ENCODE measurements at regions not wholly inside any gene's neighbourhood (a gene's known extent, or its start where the extent isn't known, plus 50 kb on each side); places are given as distances from the start of the nearest gene placed in this dataset.

- no peak for TF ChIP-seq POLR2AphosphoS5 (IDR thresholded peaks at IDR 0.05; ENCODE audit: control insufficient read depth, insufficient read depth, low read depth, low read length)
- TF ChIP-seq CTCF (IDR thresholded peaks at IDR 0.05 in 2 of 3, conservative IDR thresholded peaks at IDR 0.05 in 1 of 3; ENCODE audit: insufficient read depth in 2 of 3, low read depth in 1 of 3, low read length in 3 of 3): no peak
- no peak for TF ChIP-seq ZKSCAN3 (CRISPR knock-in tag; IDR thresholded peaks at IDR 0.05)
- no peak for TF ChIP-seq TAF1 (IDR thresholded peaks at IDR 0.05; ENCODE audit: control insufficient read depth, extremely low read depth, insufficient read depth, low read length, severe bottlenecking)
- no peak for TF ChIP-seq BCLAF1 (IDR thresholded peaks at IDR 0.05; ENCODE audit: borderline replicate concordance in 1 of 2, control insufficient read depth in 1 of 2, low read depth in 2 of 2, low read length in 1 of 2)
- TF ChIP-seq ZNF785 (CRISPR knock-in tag; IDR thresholded peaks at IDR 0.05): no peak
- no peak for TF ChIP-seq HMGN3 (IDR thresholded peaks at IDR 0.05; ENCODE audit: borderline replicate concordance, extremely low read depth, insufficient read length, low read depth, low read length)
- TF ChIP-seq ZNF668 (CRISPR knock-in tag; IDR thresholded peaks at IDR 0.05): no peak
- no peak for TF ChIP-seq ZNF133 (CRISPR knock-in tag; IDR thresholded peaks at IDR 0.05)
- no peak for TF ChIP-seq KAT7 (CRISPR knock-in tag; IDR thresholded peaks at IDR 0.05; ENCODE audit: borderline replicate concordance)
- TF ChIP-seq BDP1 (IDR thresholded peaks at IDR 0.05; ENCODE audit: insufficient read depth, insufficient read length): no peak
These were observed 477.7 kb downstream of the ZBBX start for GRCh38 chr3:166902374-166902773.

Data from K562 (cell line).